ENCODE measurements at regions not wholly inside any gene's neighbourhood (a gene's known extent, or its start where the extent isn't known, plus 50 kb on each side); places are given as distances from the start of the nearest gene placed in this dataset.

GRCh38 chr1:43034778-43035177 lies 76.1 kb upstream of the SLC2A1 start:
- TF ChIP-seq CTCF (IDR thresholded peaks at IDR 0.05; ENCODE audit: low read depth, low read length, missing control alignments), result no peak
- Histone ChIP-seq H3K36me3 (replicated peaks) (no peaks in the 10 kb centered on the region), H3K4me3 (ENCODE audit: low read depth, low read length) (no peak overlapping the region), H3K27ac (no peak overlapping the region), H3K27me3 (replicated peaks) (no peaks in the 10 kb centered on the region)
- in situ Hi-C loops (cut with HindIII; ENCODE audit: low pct_ligation_motif_present, low sequenced_read_pairs), result no loop called here
- DNase-seq, result no peak

GRCh38 chr1:43034195-43034658 lies 75.6 kb upstream of the SLC2A1 start:
- Histone ChIP-seq H3K4me3 (ENCODE audit: low read depth, low read length) (no peak overlapping the region), H3K36me3 (replicated peaks) (no peaks in the 10 kb centered on the region), H3K27ac (no peak overlapping the region), H3K27me3 (replicated peaks) (no peaks in the 10 kb centered on the region)
- no peak for DNase-seq
- no peak for TF ChIP-seq CTCF (IDR thresholded peaks at IDR 0.05; ENCODE audit: low read depth, low read length, missing control alignments)
- in situ Hi-C loops (cut with HindIII; ENCODE audit: low pct_ligation_motif_present, low sequenced_read_pairs), result no loop called here

GRCh38 chr1:43031316-43032203 lies 72.9 kb upstream of the SLC2A1 start:
- Histone ChIP-seq H3K36me3 (replicated peaks) (no peaks in the 10 kb centered on the region), H3K27me3 (replicated peaks) (peaks cover 3% of the 10 kb centered on the region), H3K4me3 (ENCODE audit: low read depth, low read length) (no peak overlapping the region), H3K27ac (no peak overlapping the region)
- DNase-seq, result no peak
- in situ Hi-C loops (cut with HindIII; ENCODE audit: low pct_ligation_motif_present, low sequenced_read_pairs), result no loop called here
- TF ChIP-seq CTCF (IDR thresholded peaks at IDR 0.05; ENCODE audit: low read depth, low read length, missing control alignments), result no peak

GRCh38 chr1:43024905-43025304 lies 66.2 kb upstream of the SLC2A1 start:
- no peak overlapping the region for H3K4me3 ChIP-seq (ENCODE audit: low read depth, low read length)
- in situ Hi-C loops (cut with HindIII; ENCODE audit: low pct_ligation_motif_present, low sequenced_read_pairs), result no loop called here
- no peak overlapping the region for H3K27ac ChIP-seq
- no peaks in the 10 kb centered on the region for H3K36me3 ChIP-seq (replicated peaks)
- DNase-seq, result no peak
- TF ChIP-seq CTCF (IDR thresholded peaks at IDR 0.05; ENCODE audit: low read depth, low read length, missing control alignments), result no peak
- peaks cover 3% of the 10 kb centered on the region for H3K27me3 ChIP-seq (replicated peaks)

GRCh38 chr1:43021547-43022474 lies 63.1 kb upstream of the SLC2A1 start:
- Histone ChIP-seq H3K4me3 (ENCODE audit: low read depth, low read length) (no peak overlapping the region), H3K27ac (no peak overlapping the region), H3K36me3 (replicated peaks) (no peaks in the 10 kb centered on the region), H3K27me3 (replicated peaks) (no peaks in the 10 kb centered on the region)
- no peak for DNase-seq
- in situ Hi-C loops (cut with HindIII; ENCODE audit: low pct_ligation_motif_present, low sequenced_read_pairs), result no loop called here
- TF ChIP-seq CTCF (IDR thresholded peaks at IDR 0.05; ENCODE audit: low read depth, low read length, missing control alignments), result no peak

Data from brain microvascular endothelial cell (primary cell).